ENCODE measurements at regions not wholly inside any gene's neighbourhood (a gene's known extent, or its start where the extent isn't known, plus 50 kb on each side); places are given as distances from the start of the nearest gene placed in this dataset.
"Not testable (repeated sequence)": the region's sequence is repeated elsewhere in the genome, so short reads cannot be mapped to it uniquely, and the experiment has no call there.

DNA sequence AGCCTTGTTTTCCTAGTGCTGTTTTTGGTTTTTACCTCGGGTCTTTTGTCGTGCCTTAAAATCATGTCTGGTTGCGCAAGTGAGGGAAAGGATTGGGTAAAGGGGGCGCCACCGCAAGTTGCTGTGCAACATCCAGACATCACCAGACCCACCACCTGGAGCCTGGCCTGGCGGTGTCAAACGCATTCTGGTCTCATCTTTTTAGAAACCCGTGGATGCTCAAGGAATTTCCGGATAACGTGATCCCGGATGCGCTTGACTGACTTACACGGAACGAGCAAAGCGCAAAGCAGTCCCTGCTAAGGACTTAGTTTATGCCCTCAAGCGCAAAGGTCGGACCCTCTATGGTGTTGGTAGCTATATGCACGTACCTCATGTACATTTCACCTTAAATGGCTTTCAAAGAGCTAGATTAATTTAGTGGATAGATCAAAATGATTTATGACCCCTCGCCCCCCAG lies 105.2 kb downstream of the OR2B2 start:
- DNase-seq (ENCODE audit: low spot score) = no peak

DNA sequence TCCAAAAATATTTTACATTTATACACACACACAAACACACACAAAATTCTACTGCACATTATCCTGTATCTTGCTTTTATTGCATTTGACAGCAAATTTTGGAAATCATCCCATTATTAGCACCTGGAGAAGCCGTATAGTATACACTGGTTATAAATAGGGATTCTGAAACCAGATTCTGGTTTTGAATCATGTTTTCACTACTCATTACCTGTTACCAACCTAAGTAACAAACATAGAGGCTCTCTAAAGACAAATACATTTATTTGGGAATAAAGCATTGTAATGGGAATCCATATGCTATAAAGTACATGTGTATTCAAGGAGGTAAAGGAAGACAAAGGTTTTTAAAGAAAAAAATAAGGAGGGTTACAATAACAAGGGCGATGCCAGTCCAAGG lies 106.8 kb downstream of the OR2B2 start:
- DNase-seq (ENCODE audit: low spot score) = no peak

DNA sequence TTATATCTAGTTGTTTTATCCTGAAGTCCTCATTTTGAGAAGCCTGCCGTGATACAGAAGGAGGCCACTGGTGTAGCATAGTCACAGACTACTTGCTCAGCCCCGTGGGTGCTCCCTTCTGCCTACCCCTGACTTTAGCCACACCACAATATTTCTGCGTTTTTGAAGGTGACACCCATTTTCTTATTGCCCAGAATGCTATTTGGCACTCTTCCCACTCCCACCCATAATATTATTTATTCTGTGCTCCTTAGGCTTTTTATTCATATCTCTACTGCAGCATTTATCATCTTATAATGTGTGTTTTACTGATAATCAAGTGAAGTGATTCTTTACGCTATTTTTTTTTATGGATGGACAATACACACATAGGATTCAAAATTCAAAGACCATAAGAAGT lies 107.3 kb downstream of the OR2B2 start:
- no peak for DNase-seq (ENCODE audit: low spot score)

DNA sequence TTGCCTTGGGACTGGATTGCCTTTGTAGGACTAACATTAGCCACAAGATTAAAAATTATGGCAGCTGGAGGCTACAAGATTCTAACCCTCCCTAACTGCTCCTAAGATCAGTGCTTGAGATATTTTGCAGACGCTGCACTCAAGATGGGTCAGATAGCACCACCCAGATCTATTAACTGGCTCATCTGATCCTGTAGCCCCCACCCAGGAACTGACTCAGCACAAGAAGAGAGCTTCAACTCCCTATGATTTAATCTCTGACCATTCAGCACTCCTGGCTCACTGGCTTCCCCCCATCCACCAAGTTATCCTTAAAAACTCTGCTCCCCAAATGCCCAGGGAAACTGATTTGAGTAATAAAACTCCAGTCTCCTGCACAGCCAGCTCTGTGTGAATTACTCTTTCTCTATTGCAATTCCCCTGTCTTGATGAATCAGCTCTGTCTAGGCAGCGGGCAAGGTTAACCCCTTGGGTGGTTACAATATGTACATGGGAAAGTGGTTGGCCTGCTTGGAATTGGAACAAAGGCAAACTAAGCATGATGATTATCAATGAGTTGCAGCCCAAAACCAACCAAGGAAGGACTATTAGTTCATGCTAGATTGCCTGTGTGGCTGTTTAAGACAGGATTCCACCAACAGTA lies 111.3 kb downstream of the OR2B2 start:
- DNase-seq (ENCODE audit: low spot score) = no peak

DNA sequence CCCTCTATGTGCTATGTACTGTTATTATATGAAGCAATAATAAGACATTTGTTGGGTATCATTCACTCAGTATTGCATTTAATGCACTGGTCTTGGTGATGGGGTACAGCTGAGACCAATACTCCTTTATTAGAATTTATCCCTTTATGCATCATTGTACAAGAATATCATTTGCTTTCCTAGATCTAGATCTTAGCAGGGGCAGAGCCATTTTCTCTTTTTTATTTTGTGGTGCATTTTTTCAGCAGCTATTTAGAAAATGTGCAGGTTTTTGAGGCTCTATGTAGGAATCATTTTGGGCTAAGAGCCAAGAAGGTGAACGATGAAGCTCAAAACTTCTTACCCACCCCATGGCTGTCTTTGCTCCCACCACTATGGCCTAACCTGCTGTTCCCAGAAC lies 114.2 kb downstream of the OR2B2 start:
- DNase-seq (ENCODE audit: low spot score) = no peak

DNA sequence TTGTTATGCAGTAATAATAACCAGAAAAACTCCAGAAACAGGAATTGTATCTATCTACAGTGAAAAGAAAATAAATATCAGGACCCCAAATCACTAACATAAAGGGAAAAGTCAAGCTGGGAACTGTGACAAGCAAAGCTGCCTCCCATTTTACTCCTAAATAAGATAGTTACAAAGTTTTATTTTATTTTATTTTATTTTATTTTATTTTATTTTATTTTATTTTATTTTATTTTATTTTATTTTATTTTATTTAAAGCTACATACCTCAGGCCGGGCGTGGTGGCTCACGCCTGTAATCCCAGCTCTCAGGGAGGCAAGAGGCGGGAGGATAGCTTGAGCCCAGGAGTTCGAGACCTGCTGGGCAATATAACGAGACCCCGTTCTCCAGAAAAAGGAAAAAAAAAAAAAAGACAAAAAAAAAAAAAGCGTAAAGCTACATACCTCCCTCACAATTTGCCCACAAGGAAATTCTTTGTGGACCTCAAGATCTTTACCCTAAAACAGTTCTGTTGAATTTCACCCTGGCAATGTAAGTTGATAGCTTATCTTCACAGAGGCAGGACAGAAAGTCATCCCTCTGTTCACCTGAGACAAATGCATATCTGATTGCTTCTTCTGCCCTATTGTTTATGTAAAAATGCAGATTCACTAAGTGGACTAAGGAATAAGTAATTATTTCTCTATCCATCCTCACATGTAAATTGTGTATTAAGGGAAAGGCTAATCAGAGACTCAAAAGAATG lies 115.3 kb downstream of the OR2B2 start:
- DNase-seq (ENCODE audit: low spot score) = not testable (repeated sequence)

DNA sequence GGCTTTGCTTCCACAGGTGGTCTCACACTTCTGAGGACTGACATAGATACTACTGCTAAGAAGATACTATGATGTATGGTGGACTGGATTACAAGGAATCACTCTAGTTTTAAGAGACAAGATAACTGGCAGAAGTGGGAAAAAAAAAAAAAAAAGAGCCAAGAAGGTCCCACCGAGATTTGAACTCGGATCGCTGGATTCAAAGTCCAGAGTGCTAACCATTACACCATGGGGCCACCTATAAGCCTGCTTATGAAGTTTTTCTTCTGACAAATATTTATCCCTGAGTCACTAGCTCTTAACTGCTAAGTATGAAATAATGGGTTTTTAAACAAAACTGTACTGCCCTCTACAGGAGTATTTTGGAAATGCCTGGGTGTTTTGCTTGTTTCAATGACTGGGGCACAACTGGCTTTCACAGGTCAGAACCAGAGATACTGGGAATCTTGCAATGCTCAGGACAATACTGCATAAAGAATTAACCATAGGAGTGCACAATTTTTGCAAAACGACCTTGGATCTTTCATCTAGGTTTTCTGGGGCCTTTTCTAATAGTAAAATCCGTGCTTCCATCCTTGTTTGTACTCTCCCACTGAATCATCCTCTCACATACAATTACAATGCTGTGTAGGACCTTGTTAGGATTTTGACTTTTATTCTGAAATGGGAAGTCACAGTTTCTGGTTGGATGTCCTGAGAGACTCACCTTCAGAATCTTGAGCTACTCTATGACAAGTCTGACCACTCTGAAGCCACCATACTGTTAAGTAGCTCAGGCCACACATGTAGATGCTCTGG lies 116.3 kb downstream of the OR2B2 start:
- peak; percentile 65 for DNase-seq (ENCODE audit: low spot score)

DNA sequence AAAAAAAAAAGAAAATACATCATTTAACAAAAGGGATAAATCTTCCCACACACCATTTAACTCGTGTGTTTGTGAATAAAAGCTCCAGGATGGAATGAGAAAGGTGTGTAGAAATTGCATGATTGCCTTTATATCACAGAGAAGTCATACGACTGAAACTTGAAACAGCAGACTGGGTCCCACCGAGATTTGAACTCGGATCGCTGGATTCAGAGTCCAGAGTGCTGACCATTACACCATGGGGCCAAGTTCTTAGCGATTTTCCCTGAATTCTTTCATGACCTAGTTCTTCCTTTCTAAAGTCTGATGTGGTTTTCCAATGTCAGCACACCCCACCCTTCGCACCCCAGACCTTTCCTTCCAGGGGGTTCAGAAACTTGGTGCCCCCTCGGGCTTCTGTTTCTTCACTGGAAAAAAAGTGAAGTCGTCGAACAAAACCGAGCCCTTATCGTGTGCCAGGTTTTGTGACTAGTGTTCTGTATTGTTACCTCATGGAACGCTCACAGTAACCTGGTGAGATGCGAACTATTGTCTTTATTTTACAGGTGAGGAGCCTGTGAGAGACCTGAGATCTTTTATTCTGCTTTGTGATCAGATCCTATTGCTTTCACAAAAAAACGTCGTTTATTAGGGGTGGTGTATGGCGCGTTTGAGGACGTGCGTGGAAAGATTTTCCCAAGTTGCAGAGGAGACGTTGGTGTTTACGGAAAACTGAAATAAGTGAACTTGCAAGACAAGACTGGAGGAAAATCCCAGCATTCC lies 120.8 kb downstream of the OR2B2 start:
- peak; percentile 62 for DNase-seq (ENCODE audit: low spot score)

DNA sequence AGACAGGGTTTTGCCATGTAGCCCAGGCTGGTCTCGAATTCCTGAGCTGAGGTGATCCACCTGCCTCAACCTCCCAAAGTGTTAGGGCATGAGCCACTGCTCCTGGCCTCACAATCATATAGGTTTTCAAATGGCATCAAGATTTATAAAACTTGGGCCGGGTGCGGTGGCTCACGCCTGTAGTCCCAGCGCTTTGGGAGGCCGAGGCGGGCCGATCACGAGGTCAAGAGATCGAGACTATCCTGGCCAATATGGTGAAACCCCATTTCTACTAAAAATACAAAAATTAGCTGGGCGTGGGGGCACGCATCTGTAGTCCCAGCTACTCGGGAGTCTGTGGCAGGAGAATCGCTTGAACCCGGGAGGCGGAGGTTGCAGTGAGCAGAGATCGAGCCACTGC lies 123.8 kb downstream of the OR2B2 start:
- not testable (repeated sequence) for DNase-seq (ENCODE audit: low spot score)

DNA sequence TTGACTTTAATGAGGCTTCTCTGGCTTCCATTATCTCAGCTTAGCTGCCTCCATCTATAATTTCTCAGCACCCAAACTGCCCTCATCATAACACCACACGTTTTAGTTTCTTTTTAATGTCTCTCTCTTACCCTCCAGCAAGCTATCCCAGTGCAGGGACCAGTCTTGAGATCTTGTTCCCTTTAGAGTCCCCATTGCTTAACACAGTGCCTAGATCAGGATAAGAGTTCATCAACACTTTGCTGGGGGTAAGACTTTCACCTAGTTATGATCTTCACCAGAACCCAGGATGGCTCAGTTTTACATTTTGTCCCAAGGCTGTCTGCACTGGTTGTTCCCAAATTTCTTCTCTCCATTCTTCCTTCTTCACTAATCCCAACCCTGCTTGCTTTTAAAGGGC lies 126.1 kb downstream of the OR2B2 start:
- no peak for DNase-seq (ENCODE audit: low spot score)

DNA sequence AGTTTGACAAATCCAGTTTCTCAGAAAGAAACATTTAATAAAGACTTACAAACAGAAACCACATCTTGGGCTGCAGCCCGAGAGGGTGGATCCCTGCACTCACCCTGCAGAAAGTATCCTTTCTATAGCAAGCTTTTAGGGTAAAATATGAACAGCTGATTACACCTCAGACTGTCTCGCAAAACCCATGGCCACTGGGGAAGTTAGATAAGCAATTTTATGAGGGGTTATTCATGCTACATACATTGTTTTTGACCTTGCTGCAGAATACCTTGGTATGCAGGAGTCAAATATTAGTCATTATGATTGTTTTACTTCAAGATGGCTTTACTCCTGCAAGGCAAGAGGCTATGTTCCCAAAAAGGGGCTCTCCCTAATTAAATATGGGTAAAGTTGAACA lies 126.9 kb downstream of the OR2B2 start:
- no peak for DNase-seq (ENCODE audit: low spot score)

DNA sequence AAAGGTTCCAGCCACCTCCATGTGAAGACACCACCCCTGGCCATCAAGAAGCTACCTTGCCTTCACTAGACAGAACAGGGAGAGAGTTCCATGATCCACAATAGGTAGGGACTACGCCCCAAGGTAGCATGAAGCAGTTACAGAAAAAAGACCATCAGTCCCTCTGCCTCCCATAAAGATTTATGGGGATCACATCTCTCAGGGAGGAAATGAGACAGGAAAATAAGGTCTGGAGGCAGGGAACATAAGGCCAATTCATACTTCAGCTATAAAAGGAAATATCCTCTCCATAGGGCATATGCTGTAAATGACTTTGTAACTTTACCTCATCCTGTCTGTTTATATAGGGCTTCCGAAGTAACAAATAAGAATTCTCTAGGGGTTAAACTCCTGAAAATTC lies 129.4 kb downstream of the OR2B2 start:
- DNase-seq (ENCODE audit: low spot score) = no peak

DNA sequence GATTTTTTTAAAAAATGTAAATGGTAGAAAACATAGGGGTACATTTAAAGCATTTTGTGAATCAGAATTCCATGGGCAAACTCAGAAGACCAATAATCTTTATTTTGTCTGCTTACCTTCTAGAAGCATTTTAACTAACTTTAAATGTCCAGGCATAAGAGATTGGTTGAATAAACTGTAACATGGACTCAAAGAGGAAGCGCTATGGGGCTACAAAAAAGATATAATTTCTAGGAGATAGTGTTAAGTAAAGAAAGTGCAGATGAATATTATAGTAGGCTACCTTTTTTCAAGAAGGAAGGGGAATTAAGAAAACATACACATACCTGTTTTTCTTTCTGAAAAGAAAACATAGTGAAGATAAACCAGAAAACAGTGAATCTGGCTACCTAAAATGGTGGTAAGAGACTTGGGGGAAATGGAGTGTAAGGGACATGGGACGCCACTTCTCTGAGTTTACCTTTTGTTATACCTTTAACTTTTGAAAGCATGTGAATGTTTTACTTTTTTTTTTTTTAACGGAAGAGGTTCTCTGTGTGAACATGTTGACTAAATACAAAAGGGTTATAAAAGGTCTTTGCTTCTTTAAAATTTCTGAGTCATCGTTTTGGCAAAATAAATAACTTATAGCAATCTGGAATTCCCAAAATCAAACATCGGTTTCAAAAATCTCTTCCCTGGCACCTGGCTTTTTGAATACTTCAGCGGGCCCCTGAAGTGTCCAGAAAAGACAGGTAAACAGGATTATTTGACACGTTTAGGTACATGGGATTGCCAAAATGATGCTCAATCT lies 133.4 kb downstream of the OR2B2 start:
- no peak for DNase-seq (ENCODE audit: low spot score)

DNA sequence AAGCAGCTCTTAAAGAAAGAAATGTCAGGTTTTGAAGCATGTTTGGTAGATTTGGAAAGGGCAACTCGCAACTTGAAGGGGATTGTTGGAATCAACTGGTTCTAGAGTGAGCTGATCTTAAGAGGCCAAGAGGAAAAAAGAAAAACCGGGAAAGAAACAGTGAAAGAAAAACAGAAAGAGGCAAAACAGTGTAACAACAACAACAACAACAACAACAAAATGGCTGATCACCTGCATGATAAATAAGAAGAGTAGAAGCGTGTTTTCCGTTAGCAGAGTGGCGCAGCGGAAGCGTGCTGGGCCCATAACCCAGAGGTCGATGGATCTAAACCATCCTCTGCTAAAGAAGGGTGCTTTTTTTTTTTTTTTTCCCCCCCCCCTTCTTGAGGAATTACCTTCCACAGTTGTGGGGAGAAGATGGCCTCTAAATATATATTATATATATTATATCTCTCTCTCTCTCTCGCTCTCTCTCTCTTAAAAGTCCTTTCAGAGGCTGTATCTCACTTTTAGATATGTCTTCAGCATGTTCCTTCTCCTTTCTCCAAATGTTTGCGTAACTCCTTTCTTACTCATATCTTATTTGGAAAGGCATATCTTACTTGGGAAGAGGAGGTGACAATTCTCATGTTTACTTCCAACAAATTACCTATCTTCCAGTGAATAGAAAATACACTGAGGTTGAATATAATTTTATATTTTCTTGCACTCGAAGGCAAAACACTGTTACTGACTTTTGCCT lies 134.4 kb downstream of the OR2B2 start:
- DNase-seq (ENCODE audit: low spot score) = no peak

DNA sequence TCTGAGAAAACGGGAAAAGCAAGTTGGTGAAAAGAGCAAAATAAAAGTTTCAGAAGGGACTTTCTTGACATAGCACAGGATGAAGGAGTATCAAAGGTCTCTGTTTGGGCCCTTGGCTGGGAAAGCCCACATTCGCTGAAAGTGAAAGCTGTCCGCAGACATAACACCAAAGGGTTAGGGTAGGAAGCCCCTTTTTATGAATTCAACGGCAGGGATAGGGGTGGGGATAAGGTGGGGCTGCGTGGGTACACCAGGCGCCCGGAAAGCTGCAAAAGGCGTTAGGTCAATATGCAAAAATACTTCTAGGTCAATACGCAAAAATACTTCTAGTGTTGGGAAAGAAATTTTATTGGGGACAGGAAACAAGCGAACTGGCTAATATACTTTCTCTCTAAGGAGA lies 135.1 kb downstream of the OR2B2 start:
- DNase-seq (ENCODE audit: low spot score) = no peak

DNA sequence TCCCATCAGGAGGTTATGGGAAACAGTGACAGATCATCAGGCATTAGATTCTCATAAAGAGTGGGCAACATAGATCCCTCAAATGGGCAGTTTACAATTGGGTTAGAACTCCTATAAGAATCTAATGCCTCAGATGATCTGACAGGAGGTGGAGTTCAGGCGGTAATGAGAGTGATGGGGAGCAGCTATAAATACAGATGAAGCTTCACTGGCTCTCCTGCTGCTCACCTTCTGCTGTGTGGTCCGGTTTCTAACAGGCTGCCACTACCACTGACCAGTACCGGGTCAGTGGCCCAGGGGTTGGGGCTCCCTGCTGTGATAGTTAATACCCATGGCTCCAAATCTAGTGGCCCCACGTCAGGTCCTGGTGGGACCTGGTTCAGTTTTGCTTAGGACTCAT lies 135.7 kb downstream of the OR2B2 start:
- no peak for DNase-seq (ENCODE audit: low spot score)

DNA sequence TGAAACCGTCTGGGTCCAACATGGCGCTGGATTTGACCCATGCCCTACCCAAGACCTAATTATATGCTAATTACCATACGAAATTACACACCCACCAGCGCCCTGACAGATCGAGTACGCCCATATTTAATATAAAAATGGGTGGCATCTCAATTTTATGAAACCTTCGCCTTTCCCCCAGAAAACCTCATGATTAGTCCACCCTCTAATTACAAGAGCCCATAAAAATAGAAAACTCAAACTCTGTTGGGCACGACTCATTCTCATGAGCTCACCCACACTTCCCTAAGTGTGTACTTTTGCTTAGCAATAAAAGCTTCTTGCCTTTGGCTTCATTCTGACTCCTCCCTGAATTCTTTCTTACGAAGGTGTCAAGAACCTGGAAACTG lies 136.4 kb downstream of the OR2B2 start:
- DNase-seq (ENCODE audit: low spot score) = no peak

DNA sequence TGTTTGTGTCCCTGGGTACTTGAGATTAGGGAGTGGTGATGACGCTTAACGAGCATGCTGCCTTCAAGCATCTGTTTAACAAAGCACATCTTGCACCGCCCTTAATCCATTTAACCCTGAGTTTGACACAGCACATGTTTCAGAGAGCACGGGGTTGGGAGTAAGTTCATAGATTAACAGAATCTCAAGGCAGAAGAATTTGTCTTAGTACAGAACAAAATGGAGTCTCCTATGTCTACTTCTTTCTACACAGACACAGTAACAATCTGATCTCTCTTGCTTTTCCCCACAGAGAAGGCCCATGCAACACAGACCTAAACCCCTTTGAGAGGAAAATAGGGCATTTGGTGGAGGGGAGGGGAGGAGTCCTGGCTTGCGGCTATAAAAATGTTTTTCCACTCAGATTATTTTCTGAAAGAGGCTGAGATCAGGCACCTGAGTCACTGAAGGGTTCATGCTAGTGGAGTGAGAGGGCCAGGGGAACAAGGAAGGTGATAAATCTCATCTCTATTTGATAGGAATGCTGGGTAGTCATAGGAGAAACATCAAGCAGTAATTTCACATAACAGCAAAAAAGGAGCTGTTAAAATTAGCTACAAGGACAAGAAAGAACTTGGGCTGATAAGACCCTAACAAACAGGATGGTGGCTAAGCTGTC lies 136.9 kb downstream of the OR2B2 start:
- not testable (repeated sequence) for DNase-seq (ENCODE audit: low spot score)

DNA sequence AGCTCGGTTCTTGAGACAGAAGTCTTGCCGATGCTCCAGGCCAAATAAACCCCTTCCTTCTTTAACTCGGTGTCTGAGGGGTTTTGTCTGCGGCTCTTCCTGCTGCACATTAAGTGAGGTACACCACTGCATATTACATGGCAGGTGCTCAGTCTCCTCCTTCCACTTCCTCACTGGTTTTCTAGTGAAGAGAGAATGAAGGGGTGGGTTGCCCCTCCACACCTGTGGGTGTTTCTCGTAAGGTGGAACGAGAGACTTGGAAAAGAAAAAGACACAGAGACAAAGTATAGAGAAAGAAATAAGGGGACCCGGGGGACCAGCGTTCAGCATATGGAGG lies 138.0 kb downstream of the OR2B2 start:
- DNase-seq (ENCODE audit: low spot score) = not testable (repeated sequence)

DNA sequence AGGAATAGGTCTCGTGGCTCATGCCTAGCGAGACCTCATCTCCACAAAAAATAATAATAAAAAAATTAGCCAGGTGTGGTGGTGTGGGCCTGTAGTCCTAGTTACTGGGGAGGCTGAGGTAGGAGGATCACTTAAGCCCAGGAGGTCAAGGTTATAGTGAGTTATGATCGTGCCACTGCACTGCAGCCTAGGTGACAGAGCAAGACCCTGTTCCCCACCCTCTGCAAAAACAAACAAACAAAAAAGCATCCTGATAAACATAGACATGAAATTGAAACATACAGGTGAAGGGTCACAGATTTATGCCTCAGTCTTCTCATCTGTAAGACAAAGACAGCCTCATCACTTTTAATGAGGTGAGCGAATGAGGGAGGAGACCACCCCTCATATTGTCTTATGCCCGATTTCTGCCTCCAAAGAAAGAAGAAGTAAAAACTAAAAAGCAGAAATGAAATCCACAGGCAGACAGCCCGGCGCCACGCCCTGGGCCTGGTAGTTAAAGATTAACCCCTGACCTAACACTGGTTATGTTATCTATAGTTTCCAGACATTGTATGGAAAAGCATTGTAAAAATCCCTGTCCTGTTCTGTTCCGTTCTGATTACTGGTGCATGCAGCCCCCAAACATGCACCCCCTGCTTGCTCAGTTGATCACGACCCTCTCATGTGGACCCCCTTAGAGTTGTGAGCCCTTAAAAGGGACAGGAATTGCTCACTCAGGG lies 138.5 kb downstream of the OR2B2 start:
- not testable (repeated sequence) for DNase-seq (ENCODE audit: low spot score)
